ENCODE measurements at regions not wholly inside any gene's neighbourhood (a gene's known extent, or its start where the extent isn't known, plus 50 kb on each side); places are given as distances from the start of the nearest gene placed in this dataset.

DNA sequence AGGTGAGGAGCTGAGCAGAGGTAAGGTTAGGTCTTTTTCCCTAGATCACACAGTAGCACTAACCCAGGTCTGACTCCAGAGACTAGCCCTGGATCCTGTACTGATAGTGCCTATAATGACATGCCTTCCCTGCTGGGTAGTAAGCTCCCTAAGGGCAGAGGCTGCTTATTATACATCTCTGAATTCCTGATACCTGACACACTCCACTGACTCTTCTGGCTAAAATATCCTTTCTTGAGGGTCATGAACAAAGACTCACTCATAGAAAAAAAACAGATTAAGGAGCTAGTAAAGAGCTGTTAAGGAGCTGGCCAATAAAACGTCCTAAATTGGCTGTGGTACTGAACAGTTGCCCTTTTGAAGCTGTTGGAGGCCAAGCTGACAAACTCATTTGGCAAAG lies 149.0 kb upstream of the ITGA1 start:
- no peaks in the 10 kb centered on the region for H3K79me2 ChIP-seq (ENCODE audit: low read length)
- POLR2A ChIA-PET (ENCODE audit: unreplicated experiment) = no interaction called here
- CTCF ChIA-PET = no interaction called here
- H3F3A ChIP-seq (ENCODE audit: low read length, unreplicated experiment) = no peaks in the 10 kb centered on the region
- peaks cover 11% of the 10 kb centered on the region; the same call in 1 of the 2 replicates for H3K27me3 ChIP-seq (ENCODE audit: low read length)
- H2AFZ ChIP-seq (ENCODE audit: low read length) = no peak overlapping the region
- H3K4me2 ChIP-seq (ENCODE audit: low read length) = no peak overlapping the region
- ATAC-seq (no peak), DNase-seq (no peak)
- H3K27ac ChIP-seq (ENCODE audit: low read length) = no peak overlapping the region
- TF ChIP-seq EZH2phosphoT487 (IDR thresholded peaks at IDR 0.05; ENCODE audit: borderline replicate concordance, low read length) = no peak
- TF ChIP-seq, protein P1, sequence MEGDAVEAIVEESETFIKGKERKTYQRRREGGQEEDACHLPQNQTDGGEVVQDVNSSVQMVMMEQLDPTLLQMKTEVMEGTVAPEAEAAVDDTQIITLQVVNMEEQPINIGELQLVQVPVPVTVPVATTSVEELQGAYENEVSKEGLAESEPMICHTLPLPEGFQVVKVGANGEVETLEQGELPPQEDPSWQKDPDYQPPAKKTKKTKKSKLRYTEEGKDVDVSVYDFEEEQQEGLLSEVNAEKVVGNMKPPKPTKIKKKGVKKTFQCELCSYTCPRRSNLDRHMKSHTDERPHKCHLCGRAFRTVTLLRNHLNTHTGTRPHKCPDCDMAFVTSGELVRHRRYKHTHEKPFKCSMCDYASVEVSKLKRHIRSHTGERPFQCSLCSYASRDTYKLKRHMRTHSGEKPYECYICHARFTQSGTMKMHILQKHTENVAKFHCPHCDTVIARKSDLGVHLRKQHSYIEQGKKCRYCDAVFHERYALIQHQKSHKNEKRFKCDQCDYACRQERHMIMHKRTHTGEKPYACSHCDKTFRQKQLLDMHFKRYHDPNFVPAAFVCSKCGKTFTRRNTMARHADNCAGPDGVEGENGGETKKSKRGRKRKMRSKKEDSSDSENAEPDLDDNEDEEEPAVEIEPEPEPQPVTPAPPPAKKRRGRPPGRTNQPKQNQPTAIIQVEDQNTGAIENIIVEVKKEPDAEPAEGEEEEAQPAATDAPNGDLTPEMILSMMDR (conservative IDR thresholded peaks at IDR 0.05; ENCODE audit: low read depth, low read length) = no peak
- TF ChIP-seq EZH2 (IDR thresholded peaks at IDR 0.05; ENCODE audit: low read length, unreplicated experiment) = no peak
- intact Hi-C loops (cut with micrococcal nuclease) = no loop called here
- no TSS peak for BruUV-seq (replicated peaks)
- no peaks in the 10 kb centered on the region for H3K4me1 ChIP-seq (ENCODE audit: insufficient read depth, low read length)
- no peaks in the 10 kb centered on the region for H3K36me3 ChIP-seq (ENCODE audit: low read depth, low read length)
- no peak overlapping the region for H3K9ac ChIP-seq (ENCODE audit: low read length)
- H3K4me3 ChIP-seq (ENCODE audit: low read length) = no peak overlapping the region
- no peaks in the 10 kb centered on the region for H3K9me3 ChIP-seq (ENCODE audit: low read length)
- H3K9me2 ChIP-seq (replicated peaks; ENCODE audit: low read length) = no peaks in the 10 kb centered on the region
- H4K20me1 ChIP-seq (ENCODE audit: low read length) = no peaks in the 10 kb centered on the region

DNA sequence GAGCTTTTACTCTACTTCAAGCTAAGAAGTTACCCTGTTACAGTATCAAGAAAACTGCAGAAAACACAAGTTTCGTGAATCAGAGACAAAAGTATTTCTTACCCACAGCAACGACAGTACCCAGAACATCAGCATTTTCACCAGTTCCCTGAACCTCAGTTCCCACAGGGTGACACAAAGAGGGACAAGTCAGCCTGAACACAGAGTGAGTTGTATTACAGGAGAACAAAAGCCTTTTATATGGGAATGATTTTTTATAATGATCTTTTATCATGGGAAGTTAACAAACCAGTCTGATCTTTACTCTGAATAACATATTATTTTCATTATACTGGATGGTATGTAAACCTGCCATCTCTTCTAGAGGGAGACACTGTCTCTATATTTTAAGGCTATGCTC lies 139.0 kb upstream of the ITGA1 start:
- CTCF ChIA-PET = no interaction called here
- Histone ChIP-seq H4K20me1 (ENCODE audit: low read length) (no peaks in the 10 kb centered on the region), H3K9me2 (replicated peaks; ENCODE audit: low read length) (no peaks in the 10 kb centered on the region), H3K27me3 (ENCODE audit: low read length) (peaks cover 19% of the 10 kb centered on the region), H3K4me3 (ENCODE audit: low read length) (no peak overlapping the region), H3K79me2 (ENCODE audit: low read length) (no peaks in the 10 kb centered on the region), H3K4me1 (ENCODE audit: insufficient read depth, low read length) (no peaks in the 10 kb centered on the region), H3K36me3 (ENCODE audit: low read depth, low read length) (no peaks in the 10 kb centered on the region), H3F3A (ENCODE audit: low read length, unreplicated experiment) (no peaks in the 10 kb centered on the region), H3K9ac (ENCODE audit: low read length) (no peak overlapping the region), H3K9me3 (ENCODE audit: low read length) (no peaks in the 10 kb centered on the region), H3K4me2 (ENCODE audit: low read length) (no peak overlapping the region), H2AFZ (ENCODE audit: low read length) (no peak overlapping the region), H3K27ac (ENCODE audit: low read length) (no peak overlapping the region)
- intact Hi-C loops (cut with micrococcal nuclease) = no loop called here
- ATAC-seq (no peak), DNase-seq (no peak)
- no TSS peak for BruUV-seq (replicated peaks)
- TF ChIP-seq EZH2 (IDR thresholded peaks at IDR 0.05; ENCODE audit: low read length, unreplicated experiment) (no peak), EZH2phosphoT487 (IDR thresholded peaks at IDR 0.05; ENCODE audit: borderline replicate concordance, low read length) (no peak)
- TF ChIP-seq, protein P1 (conservative IDR thresholded peaks at IDR 0.05; ENCODE audit: low read depth, low read length) = no peak
- POLR2A ChIA-PET (ENCODE audit: unreplicated experiment) = no interaction called here

DNA sequence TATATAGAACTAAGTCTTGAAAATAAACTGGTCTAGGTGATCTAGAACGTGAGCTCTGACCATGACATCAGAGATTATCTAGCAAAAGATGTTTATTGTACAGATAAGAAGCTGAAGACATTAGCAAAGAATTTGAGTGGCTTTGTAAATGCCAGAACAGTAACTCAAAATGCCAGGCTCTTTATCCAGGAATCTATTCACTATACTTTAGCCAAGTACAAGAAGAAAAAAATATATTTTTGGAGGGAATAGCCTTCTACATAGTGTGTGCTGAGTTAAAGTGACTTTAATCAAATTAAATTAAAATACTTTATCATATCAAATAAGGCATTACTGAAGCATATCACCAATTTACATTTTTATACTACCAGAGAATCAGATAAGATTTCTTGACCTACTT lies 132.6 kb upstream of the ITGA1 start:
- TF ChIP-seq EZH2phosphoT487 (IDR thresholded peaks at IDR 0.05; ENCODE audit: borderline replicate concordance, low read length) = no peak
- TF ChIP-seq EZH2 (IDR thresholded peaks at IDR 0.05; ENCODE audit: low read length, unreplicated experiment) = no peak
- TF ChIP-seq, protein P1 (conservative IDR thresholded peaks at IDR 0.05; ENCODE audit: low read depth, low read length) = no peak
- DNase-seq (no peak), ATAC-seq (no peak)
- H3K79me2 ChIP-seq (ENCODE audit: low read length) = no peaks in the 10 kb centered on the region
- no peak overlapping the region for H2AFZ ChIP-seq (ENCODE audit: low read length)
- CTCF ChIA-PET = interaction anchor here (0.7 kb wide), 1 partner anchor 1069 kb away, joined by 4 read pairs; no protein-coding TSS in a partner anchor
- POLR2A ChIA-PET (ENCODE audit: unreplicated experiment) = no interaction called here
- H3K36me3 ChIP-seq (ENCODE audit: low read depth, low read length) = no peaks in the 10 kb centered on the region
- H3F3A ChIP-seq (ENCODE audit: low read length, unreplicated experiment) = no peaks in the 10 kb centered on the region
- H3K4me1 ChIP-seq (ENCODE audit: insufficient read depth, low read length) = no peaks in the 10 kb centered on the region
- intact Hi-C loops (cut with micrococcal nuclease) = loop anchor here (5.0 kb wide), 1 partner anchor 467 kb away; no protein-coding TSS in a partner anchor
- no peak overlapping the region for H3K4me3 ChIP-seq (ENCODE audit: low read length)
- no peaks in the 10 kb centered on the region for H3K9me3 ChIP-seq (ENCODE audit: low read length)
- H3K27ac ChIP-seq (ENCODE audit: low read length) = no peak overlapping the region
- no peak overlapping the region for H3K9ac ChIP-seq (ENCODE audit: low read length)
- no peaks in the 10 kb centered on the region for H3K9me2 ChIP-seq (replicated peaks; ENCODE audit: low read length)
- H4K20me1 ChIP-seq (ENCODE audit: low read length) = no peaks in the 10 kb centered on the region
- BruUV-seq (replicated peaks) = no TSS peak
- peaks cover 38% of the 10 kb centered on the region for H3K27me3 ChIP-seq (ENCODE audit: low read length)
- no peak overlapping the region for H3K4me2 ChIP-seq (ENCODE audit: low read length)

Data from PC-3 (cell line).